Upper lobe of left lung (tissue), 6 donors: ENCODE measurements at regions not wholly inside any gene's neighbourhood (a gene's known extent, or its start where the extent isn't known, plus 50 kb on each side); places are given as distances from the start of the nearest gene placed in this dataset.

Experiments used
- ATAC-seq, 2 donors: fragments of 200-7000 bp; cut with Tn5 transposase; one replicate each; pipeline ENCODE4 v1.9.1; 2022; ENCODE audit warnings: mild to moderate bottlenecking in 2 of 2, moderate library complexity in 2 of 2; ENCODE audit not compliant: low FRiP score in 2 of 2
- DNase-seq, 2 donors: peaks; one replicate each; pipeline ENCODE4 v3.0.0-alpha.2; 2019 to 2020
- H3K27ac ChIP-seq, 4 donors: fragments of 200-600 bp; sonication (generic); one replicate each; pipeline ENCODE4 v1.5.1; 2016 to 2019
- H3K27me3 ChIP-seq, 4 donors: fragments of 200-600 bp; sonication (generic); one replicate each; pipeline ENCODE4 v1.5.1; 2017 to 2019
- H3K36me3 ChIP-seq, 4 donors: fragments of 200-600 bp; sonication (generic); one replicate each; pipeline ENCODE4 v1.5.1; 2016 to 2019
- H3K4me1 ChIP-seq, 4 donors: fragments of 200-600 bp; sonication (generic); one replicate each; pipeline ENCODE4 v1.5.1; 2018 to 2019
- H3K4me3 ChIP-seq, 4 donors: fragments of 200-600 bp; sonication (generic); one replicate each; pipeline ENCODE4 v1.5.1; 2017 to 2019; ENCODE audit warnings: mild to moderate bottlenecking in 2 of 4, moderate library complexity in 1 of 4
- H3K9me3 ChIP-seq, 4 donors: fragments of 200-600 bp; sonication (generic); one replicate each; pipeline ENCODE4 v1.5.1; 2018 to 2019
- EP300 ChIP-seq, 4 donors: sonication (generic); formaldehyde crosslinking; IDR thresholded peaks; one replicate each; pipeline ENCODE4 v1.5.1; 2017; ENCODE audit warnings: antibody characterized with exemption in 4 of 4, control low read depth in 2 of 4
- POLR2A ChIP-seq, 4 donors: fragments of 450-650 bp; IDR thresholded peaks; one replicate each; pipeline ENCODE4 v1.5.1; 2016 to 2017; ENCODE audit warnings: antibody characterized with exemption in 4 of 4, mild to moderate bottlenecking in 2 of 4
- POLR2AphosphoS5 ChIP-seq, 2 donors: sonication (generic); formaldehyde crosslinking; IDR thresholded peaks; one replicate each; pipeline ENCODE4 v1.5.1; 2017; ENCODE audit warnings: antibody characterized with exemption in 2 of 2
- WGBS, 2 donors: methylation state at CpG; one replicate each; pipeline ENCODE4 v1.1.5; 2017 to 2018; 5-methylcytosine and 5-hydroxymethylcytosine counted together
- TF ChIP-seq, protein P1 (sequence below), 6 experiments: fragments of 450-650 bp in 4 of 6; fragments of 200-600 bp in 2 of 6; sonication (generic) in 2 of 6; IDR thresholded peaks; one replicate each; pipeline ENCODE4 v1.5.1; 2016 to 2019; ENCODE audit warnings: antibody characterized with exemption in 6 of 6
- donor health status: DM: no; HTN: no; CAD: no; lungs with moderate emphysema.
- donor health status: DM: no; HTN: yes; CAD: no; lungs with severe emphysema.

DNA sequence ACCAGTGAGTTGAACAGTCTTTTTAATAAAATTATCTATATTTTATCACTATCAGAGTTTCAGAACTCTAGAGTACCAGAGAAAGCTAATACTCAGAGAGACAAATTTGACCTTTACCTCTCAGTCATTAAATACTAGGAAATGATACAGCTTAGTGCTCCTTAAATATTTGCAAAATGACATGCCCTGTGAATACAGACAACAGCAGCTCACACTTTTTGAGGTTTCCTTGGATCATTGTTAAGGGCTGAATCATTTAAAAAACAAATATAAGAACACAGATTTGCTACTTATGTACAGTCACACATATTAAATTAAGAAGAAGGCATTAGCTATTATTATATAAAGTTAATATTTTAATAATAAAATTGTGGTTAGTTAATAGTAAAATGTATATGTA is 1158.7 kb upstream of the EYS start:
- DNase-seq = no peak
- Histone ChIP-seq H3K4me3 (no peak overlapping the region), H3K4me1 (no peaks in the 10 kb centered on the region), H3K36me3 (no peaks in the 10 kb centered on the region), H3K9me3 (no peaks in the 10 kb centered on the region), H3K27ac (no peak overlapping the region), H3K27me3 (no peaks in the 10 kb centered on the region)
- ATAC-seq = no peak
- TF ChIP-seq EP300 (IDR thresholded peaks at IDR 0.05) = no peak
- TF ChIP-seq, protein P1, sequence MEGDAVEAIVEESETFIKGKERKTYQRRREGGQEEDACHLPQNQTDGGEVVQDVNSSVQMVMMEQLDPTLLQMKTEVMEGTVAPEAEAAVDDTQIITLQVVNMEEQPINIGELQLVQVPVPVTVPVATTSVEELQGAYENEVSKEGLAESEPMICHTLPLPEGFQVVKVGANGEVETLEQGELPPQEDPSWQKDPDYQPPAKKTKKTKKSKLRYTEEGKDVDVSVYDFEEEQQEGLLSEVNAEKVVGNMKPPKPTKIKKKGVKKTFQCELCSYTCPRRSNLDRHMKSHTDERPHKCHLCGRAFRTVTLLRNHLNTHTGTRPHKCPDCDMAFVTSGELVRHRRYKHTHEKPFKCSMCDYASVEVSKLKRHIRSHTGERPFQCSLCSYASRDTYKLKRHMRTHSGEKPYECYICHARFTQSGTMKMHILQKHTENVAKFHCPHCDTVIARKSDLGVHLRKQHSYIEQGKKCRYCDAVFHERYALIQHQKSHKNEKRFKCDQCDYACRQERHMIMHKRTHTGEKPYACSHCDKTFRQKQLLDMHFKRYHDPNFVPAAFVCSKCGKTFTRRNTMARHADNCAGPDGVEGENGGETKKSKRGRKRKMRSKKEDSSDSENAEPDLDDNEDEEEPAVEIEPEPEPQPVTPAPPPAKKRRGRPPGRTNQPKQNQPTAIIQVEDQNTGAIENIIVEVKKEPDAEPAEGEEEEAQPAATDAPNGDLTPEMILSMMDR (IDR thresholded peaks at IDR 0.05) = no peak
- no peak for TF ChIP-seq POLR2A (IDR thresholded peaks at IDR 0.05)
- TF ChIP-seq POLR2AphosphoS5 (IDR thresholded peaks at IDR 0.05) = no peak

DNA sequence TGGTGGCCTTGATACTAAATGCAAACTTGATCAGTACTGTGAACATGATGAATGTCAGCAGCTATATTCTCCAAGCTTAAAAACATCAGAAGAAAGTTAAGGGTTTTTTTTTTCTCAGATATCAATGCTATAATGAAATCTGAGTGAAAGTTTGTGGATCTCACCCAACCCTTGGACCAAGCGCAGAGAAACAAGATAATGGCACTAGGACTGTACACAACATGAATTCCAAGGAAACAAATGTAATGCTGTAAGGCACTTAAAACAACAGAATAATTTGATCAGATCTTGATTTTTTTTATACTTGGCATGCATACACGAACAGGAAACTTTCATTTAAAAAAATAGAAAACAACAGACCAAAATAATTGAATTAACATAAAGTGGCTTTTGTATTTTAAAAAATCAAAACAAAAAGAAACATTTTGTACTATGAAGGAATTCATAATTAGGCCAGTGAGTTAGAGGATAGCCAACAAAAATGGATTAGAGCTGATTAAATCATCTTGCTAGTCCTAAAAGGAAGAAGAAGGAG is 1154.0 kb upstream of the EYS start:
- Histone ChIP-seq H3K9me3 (no peaks in the 10 kb centered on the region), H3K4me3 (no peak overlapping the region), H3K27me3 (no peaks in the 10 kb centered on the region), H3K27ac (no peak overlapping the region), H3K36me3 (no peaks in the 10 kb centered on the region), H3K4me1 (no peaks in the 10 kb centered on the region)
- no peak for ATAC-seq
- TF ChIP-seq POLR2AphosphoS5 (IDR thresholded peaks at IDR 0.05) (no peak), EP300 (IDR thresholded peaks at IDR 0.05) (no peak), POLR2A (IDR thresholded peaks at IDR 0.05) (no peak)
- TF ChIP-seq, protein P1 (IDR thresholded peaks at IDR 0.05) = no peak
- DNase-seq = no peak
- whole genome bisulfite sequencing, 2 donors = 60 to 69% methylated on average over 2 of the region's 2 CpGs

DNA sequence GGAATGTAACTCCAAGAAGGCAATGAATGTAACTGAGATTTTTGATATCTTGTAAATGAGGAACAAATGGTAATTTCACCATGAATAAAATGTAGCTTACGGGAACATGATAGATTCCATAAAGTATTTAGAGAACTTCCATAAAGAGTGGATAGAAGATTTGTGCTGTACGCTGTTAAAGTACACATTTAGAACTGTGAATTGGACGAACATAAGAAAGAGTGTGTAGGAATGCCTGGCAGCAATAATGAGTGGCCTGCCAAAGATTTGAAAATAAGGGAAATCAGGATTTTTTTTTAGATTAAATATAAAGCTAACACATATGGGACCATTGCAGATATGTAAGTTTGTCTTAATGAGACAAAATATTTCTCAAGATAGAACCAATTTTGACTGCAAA is 1153.3 kb upstream of the EYS start:
- H3K27me3 ChIP-seq = no peaks in the 10 kb centered on the region
- H3K4me1 ChIP-seq = no peaks in the 10 kb centered on the region
- H3K27ac ChIP-seq = no peak overlapping the region
- ATAC-seq = no peak
- TF ChIP-seq, protein P1 (IDR thresholded peaks at IDR 0.05) = no peak
- TF ChIP-seq POLR2AphosphoS5 (IDR thresholded peaks at IDR 0.05) = no peak
- TF ChIP-seq EP300 (IDR thresholded peaks at IDR 0.05) = no peak
- no peak for TF ChIP-seq POLR2A (IDR thresholded peaks at IDR 0.05)
- H3K4me3 ChIP-seq = no peak overlapping the region
- no peak for DNase-seq
- H3K9me3 ChIP-seq = no peaks in the 10 kb centered on the region
- WGBS, 2 donors = 59 to 75% methylated on average over 3 of the region's 3 CpGs
- H3K36me3 ChIP-seq = no peaks in the 10 kb centered on the region

DNA sequence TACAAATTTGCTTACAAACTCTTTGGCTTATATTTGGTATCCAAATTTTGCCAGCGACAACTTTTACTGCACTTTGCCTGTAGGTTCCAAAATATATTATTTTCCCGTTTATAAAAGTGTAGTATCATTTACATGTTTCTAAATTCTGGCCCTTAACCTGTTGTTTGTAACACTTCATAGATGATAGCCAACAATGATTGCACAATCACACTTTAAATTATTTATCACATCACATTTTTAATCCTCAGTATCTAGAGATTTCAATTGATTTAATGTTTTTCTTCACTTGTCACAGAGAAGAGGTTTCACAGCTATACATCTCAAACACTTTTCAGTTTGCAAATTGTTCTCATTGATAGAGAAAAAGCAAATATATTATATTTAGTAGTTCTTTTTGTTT is 1151.2 kb upstream of the EYS start:
- Histone ChIP-seq H3K9me3 (no peaks in the 10 kb centered on the region), H3K27me3 (no peaks in the 10 kb centered on the region), H3K4me3 (no peak overlapping the region), H3K4me1 (no peaks in the 10 kb centered on the region), H3K36me3 (no peaks in the 10 kb centered on the region), H3K27ac (no peak overlapping the region)
- TF ChIP-seq EP300 (IDR thresholded peaks at IDR 0.05) = no peak
- TF ChIP-seq, protein P1 (IDR thresholded peaks at IDR 0.05) = no peak
- TF ChIP-seq POLR2AphosphoS5 (IDR thresholded peaks at IDR 0.05) = no peak
- no peak for TF ChIP-seq POLR2A (IDR thresholded peaks at IDR 0.05)
- 38 to 72% methylated on average over 2 of the region's 2 CpGs for WGBS, 2 donors
- ATAC-seq (no peak), DNase-seq (no peak)

DNA sequence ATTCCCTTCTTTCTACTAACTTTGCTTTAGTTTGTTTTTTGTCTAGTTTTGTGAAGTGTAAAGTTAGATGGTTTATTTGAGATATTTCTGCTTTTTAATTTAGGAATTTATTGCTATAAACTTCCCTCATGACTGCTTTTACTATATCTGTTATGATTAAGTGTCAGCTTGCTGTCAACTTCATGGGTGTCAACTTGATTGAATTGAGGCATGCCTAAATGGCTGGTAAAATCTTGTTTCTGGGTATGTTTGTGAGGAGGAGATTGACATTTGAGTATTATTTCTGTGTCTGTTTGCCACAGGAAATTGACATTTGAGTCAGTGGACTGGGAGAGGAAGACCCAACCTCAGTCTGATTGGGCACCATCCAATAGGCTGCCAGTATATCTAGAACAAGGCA is 1147.0 kb upstream of the EYS start:
- Histone ChIP-seq H3K27me3 (no peaks in the 10 kb centered on the region), H3K27ac (no peak overlapping the region), H3K9me3 (no peaks in the 10 kb centered on the region), H3K4me3 (no peak overlapping the region), H3K36me3 (no peaks in the 10 kb centered on the region), H3K4me1 (no peaks in the 10 kb centered on the region)
- ATAC-seq = no peak
- DNase-seq = no peak
- TF ChIP-seq POLR2AphosphoS5 (IDR thresholded peaks at IDR 0.05) = no peak
- TF ChIP-seq POLR2A (IDR thresholded peaks at IDR 0.05) = no peak
